GM23248 (cell line): ENCODE measurements at regions not wholly inside any gene's neighbourhood (a gene's known extent, or its start where the extent isn't known, plus 50 kb on each side); places are given as distances from the start of the nearest gene placed in this dataset.

ENCODE experiments used
- EZH2 ChIP-seq: fragments of 200-600 bp; sonication (generic); IDR thresholded peaks from 2 replicates; pipeline ENCODE4 v1.6.1; 2018; ENCODE audit warnings: antibody characterized with exemption, mild to moderate bottlenecking; ENCODE audit not compliant: insufficient read depth, poor library complexity, severe bottlenecking
- EZH2phosphoT487 ChIP-seq: fragments of 200-600 bp; sonication (generic); IDR thresholded peaks from 2 replicates; pipeline ENCODE4 v1.6.1; 2018; ENCODE audit warnings: antibody characterized with exemption, moderate library complexity, mild to moderate bottlenecking, low read depth; ENCODE audit not compliant: insufficient read depth

- no peak for TF ChIP-seq EZH2phosphoT487
- TF ChIP-seq EZH2, result no peak
Measured at GRCh38 chr3:115550285-115550761, 73.0 kb upstream of the GAP43 start.
